Transverse colon (tissue), 3 donors: ENCODE measurements at regions not wholly inside any gene's neighbourhood (a gene's known extent, or its start where the extent isn't known, plus 50 kb on each side); places are given as distances from the start of the nearest gene placed in this dataset.
"Not testable (repeated sequence)": the region's sequence is repeated elsewhere in the genome, so short reads cannot be mapped to it uniquely, and the experiment has no call there.

ENCODE experiments used
- CTCF ChIP-seq, 5 experiments: fragments of 200-600 bp in 3 of 5; fragments of 450-650 bp in 2 of 5; sonication (generic) in 3 of 5; IDR thresholded peaks; 1 replicate in 2 of 5; 2 replicates in 3 of 5; pipeline ENCODE4 v1.5.1; 2016 to 2017; ENCODE audit warnings: antibody characterized with exemption in 5 of 5, inconsistent platforms in 3 of 5, mild to moderate bottlenecking in 2 of 5, moderate library complexity in 1 of 5
- POLR2A ChIP-seq: fragments of 450-650 bp; IDR thresholded peaks from one replicate; pipeline ENCODE4 v1.6.1; 2016; ENCODE audit warnings: antibody characterized with exemption, mild to moderate bottlenecking, moderate library complexity

GRCh38 chr4:59724286-59724685 is 1475.8 kb upstream of the ADGRL3 start:
- TF ChIP-seq CTCF (IDR thresholded peaks at IDR 0.05); POLR2A: not testable (repeated sequence)
